ENCODE measurements at regions not wholly inside any gene's neighbourhood (a gene's known extent, or its start where the extent isn't known, plus 50 kb on each side); places are given as distances from the start of the nearest gene placed in this dataset.
"Not testable (repeated sequence)": the region's sequence is repeated elsewhere in the genome, so short reads cannot be mapped to it uniquely, and the experiment has no call there.

- peak in 1 of 2 donors; percentile 11 for TF ChIP-seq CTCF (IDR thresholded peaks at IDR 0.05)
- Histone ChIP-seq H3K27me3 (no peaks in the 10 kb centered on the region), H3K27ac (no peak overlapping the region), H3K36me3 (peaks cover 84% of the 10 kb centered on the region), H3K9me3 (no peaks in the 10 kb centered on the region), H3K4me1 (peaks cover 0 to 41% of the 10 kb centered on the region in 2 donors), H3K4me3 (no peak overlapping the region)
- DNase-seq (ENCODE audit: low spot score) = no peak
Measured at GRCh38 chr12:124375141-124375788, 80.4 kb downstream of the RFLNA start.

- Histone ChIP-seq H3K36me3 (peaks cover 85% of the 10 kb centered on the region), H3K9me3 (no peaks in the 10 kb centered on the region), H3K27me3 (no peaks in the 10 kb centered on the region), H3K4me1 (peaks cover 0 to 41% of the 10 kb centered on the region in 2 donors), H3K27ac (no peak overlapping the region), H3K4me3 (no peak overlapping the region)
- no peak for TF ChIP-seq CTCF (IDR thresholded peaks at IDR 0.05)
- DNase-seq (ENCODE audit: low spot score) = no peak
Measured at GRCh38 chr12:124374567-124374966, 79.7 kb downstream of the RFLNA start.

- Histone ChIP-seq H3K4me1 (peaks cover 0 to 40% of the 10 kb centered on the region in 2 donors), H3K27me3 (no peaks in the 10 kb centered on the region), H3K27ac (no peak overlapping the region), H3K9me3 (no peaks in the 10 kb centered on the region), H3K4me3 (no peak overlapping the region), H3K36me3 (peaks cover 82% of the 10 kb centered on the region)
- DNase-seq (ENCODE audit: low spot score) = no peak
- no peak for TF ChIP-seq CTCF (IDR thresholded peaks at IDR 0.05)
Measured at GRCh38 chr12:124374147-124374546, 79.3 kb downstream of the RFLNA start.

GRCh38 chr12:124373701-124374100 lies 78.8 kb downstream of the RFLNA start:
- H3K4me3 ChIP-seq; DNase-seq (ENCODE audit: low spot score); H3K27ac ChIP-seq; H3K27me3 ChIP-seq; H3K9me3 ChIP-seq: not testable (repeated sequence)
- Histone ChIP-seq H3K36me3 (peaks cover 77% of the 10 kb centered on the region), H3K4me1 (peaks cover 0 to 40% of the 10 kb centered on the region in 2 donors)

- H3K9me3 ChIP-seq = no peaks in the 10 kb centered on the region
- peaks cover 0 to 43% of the 10 kb centered on the region in 2 donors for H3K4me1 ChIP-seq
- H3K27me3 ChIP-seq = no peaks in the 10 kb centered on the region
- peaks cover 69% of the 10 kb centered on the region for H3K36me3 ChIP-seq
- peak overlapping the region in 1 of 2 donors; percentile 93 for H3K27ac ChIP-seq
- no peak for TF ChIP-seq CTCF (IDR thresholded peaks at IDR 0.05)
- no peak for DNase-seq (ENCODE audit: low spot score)
- H3K4me3 ChIP-seq = no peak overlapping the region
Measured at GRCh38 chr12:124372831-124373230, 77.9 kb downstream of the RFLNA start.

- Histone ChIP-seq H3K9me3 (no peaks in the 10 kb centered on the region), H3K36me3 (peaks cover 67% of the 10 kb centered on the region)
Measured at GRCh38 chr12:124371970-124372555, 77.2 kb downstream of the RFLNA start.

More at GRCh38 chr12:124371970-124372555, 77.2 kb downstream of the RFLNA start:
- H3K27ac ChIP-seq = peak overlapping the region; percentile 92 to 93
- DNase-seq (ENCODE audit: low spot score) = no peak
- H3K4me1 ChIP-seq = peaks cover 0 to 51% of the 10 kb centered on the region in 2 donors
- TF ChIP-seq CTCF (IDR thresholded peaks at IDR 0.05) = no peak
- H3K27me3 ChIP-seq = no peaks in the 10 kb centered on the region
- H3K4me3 ChIP-seq = no peak overlapping the region

Data from right atrium auricular region (tissue), 2 donors.